T-helper 2 cell treated with Interferon-gamma antibody and Interleukin-4, amounts not matched to agents 100 ng/mL and 5 ng/mL, for 36 hours (primary cell): ENCODE measurements at regions not wholly inside any gene's neighbourhood (a gene's known extent, or its start where the extent isn't known, plus 50 kb on each side); places are given as distances from the start of the nearest gene placed in this dataset.
"Not testable (repeated sequence)": the region's sequence is repeated elsewhere in the genome, so short reads cannot be mapped to it uniquely, and the experiment has no call there.

Experiments used
- intact Hi-C: fragments of 100-400 bp; cut with micrococcal nuclease; formaldehyde crosslinking; loops from one replicate; pipeline ENCODE4 v1.15.1; 2023

- intact Hi-C loops = not testable (repeated sequence)
Observed at GRCh38 chr18:38489721-38490120, 924.1 kb upstream of the CELF4 start.

- intact Hi-C loops = no loop called here
Observed at GRCh38 chr18:38487521-38487920, 921.9 kb upstream of the CELF4 start.

GRCh38 chr18:38483326-38483725 is 917.7 kb upstream of the CELF4 start:
- intact Hi-C loops = no loop called here

- intact Hi-C loops = no loop called here
Observed at GRCh38 chr18:38481576-38481975, 916.0 kb upstream of the CELF4 start.

GRCh38 chr18:38475686-38476085 is 910.1 kb upstream of the CELF4 start:
- intact Hi-C loops = no loop called here

- intact Hi-C loops = no loop called here
Observed at GRCh38 chr18:38473535-38473934, 907.9 kb upstream of the CELF4 start.

- intact Hi-C loops = no loop called here
Observed at GRCh38 chr18:38470421-38470820, 904.8 kb upstream of the CELF4 start.

GRCh38 chr18:38466426-38466825 is 900.8 kb upstream of the CELF4 start:
- intact Hi-C loops = no loop called here

- intact Hi-C loops = no loop called here
Observed at GRCh38 chr18:38464024-38464423, 898.4 kb upstream of the CELF4 start.

- intact Hi-C loops = no loop called here
Observed at GRCh38 chr18:38460657-38461056, 895.1 kb upstream of the CELF4 start.

- intact Hi-C loops = no loop called here
Observed at GRCh38 chr18:38459131-38459994, 893.8 kb upstream of the CELF4 start.

GRCh38 chr18:38458698-38459097 is 893.1 kb upstream of the CELF4 start:
- intact Hi-C loops = no loop called here

- intact Hi-C loops = no loop called here
Observed at GRCh38 chr18:38456253-38456652, 890.7 kb upstream of the CELF4 start.

- intact Hi-C loops = no loop called here
Observed at GRCh38 chr18:38454764-38455469, 889.3 kb upstream of the CELF4 start.

GRCh38 chr18:38453880-38454279 is 888.3 kb upstream of the CELF4 start:
- intact Hi-C loops = no loop called here

GRCh38 chr18:38450876-38451275 is 885.3 kb upstream of the CELF4 start:
- intact Hi-C loops = no loop called here

- intact Hi-C loops = no loop called here
Observed at GRCh38 chr18:38445804-38446145, 880.2 kb upstream of the CELF4 start.

GRCh38 chr18:38444971-38445803 is 879.6 kb upstream of the CELF4 start:
- intact Hi-C loops = no loop called here

GRCh38 chr18:38427736-38428135 is 862.1 kb upstream of the CELF4 start:
- intact Hi-C loops = no loop called here

GRCh38 chr18:38427234-38427633 is 861.6 kb upstream of the CELF4 start:
- intact Hi-C loops = no loop called here

GRCh38 chr18:38421872-38422615 is 856.4 kb upstream of the CELF4 start:
- intact Hi-C loops = no loop called here
